HUES48 (cell line): ENCODE measurements at regions not wholly inside any gene's neighbourhood (a gene's known extent, or its start where the extent isn't known, plus 50 kb on each side); places are given as distances from the start of the nearest gene placed in this dataset.

Source experiments
- H3K27ac ChIP-seq: one replicate; pipeline ENCODE4 v1.7.0; 2013; ENCODE audit warnings: low read depth, low read length, inconsistent platforms
- H3K27me3 ChIP-seq: 2 replicates; pipeline ENCODE4 v1.6.1; 2013; ENCODE audit warnings: mild to moderate bottlenecking, low read length; ENCODE audit not compliant: control insufficient read depth, insufficient read depth
- H3K36me3 ChIP-seq: 2 replicates; pipeline ENCODE4 v1.6.1; 2013; ENCODE audit warnings: low read length; ENCODE audit not compliant: control insufficient read depth, insufficient read depth
- H3K4me1 ChIP-seq: 2 replicates; pipeline ENCODE4 v1.6.1; 2013; ENCODE audit warnings: mild to moderate bottlenecking, low read length; ENCODE audit not compliant: control insufficient read depth, insufficient read depth
- H3K4me3 ChIP-seq: 2 replicates; pipeline ENCODE4 v1.5.1; 2013; ENCODE audit warnings: mild to moderate bottlenecking, low read depth, low read length
- H3K9ac ChIP-seq: 2 replicates; pipeline ENCODE4 v1.6.1; 2013; ENCODE audit warnings: mild to moderate bottlenecking, low read depth, low read length, moderate library complexity
- H3K9me3 ChIP-seq: 2 replicates; pipeline ENCODE4 v1.6.1; 2013; ENCODE audit warnings: low read length; ENCODE audit not compliant: control insufficient read depth, insufficient read depth

- H3K36me3 ChIP-seq, result no peaks in the 10 kb centered on the region
These were observed 426.1 kb upstream of the FANCL start for GRCh38 chr2:58667137-58667774.

GRCh38 chr2:58666323-58666970 lies 425.3 kb upstream of the FANCL start:
- Histone ChIP-seq H3K27ac (no peak overlapping the region), H3K27me3 (no peaks in the 10 kb centered on the region), H3K4me3 (no peak overlapping the region), H3K9me3 (no peaks in the 10 kb centered on the region), H3K9ac (no peak overlapping the region), H3K36me3 (no peaks in the 10 kb centered on the region), H3K4me1 (no peaks in the 10 kb centered on the region)

More at GRCh38 chr2:58667137-58667774, 426.1 kb upstream of the FANCL start:
- Histone ChIP-seq H3K27me3 (no peaks in the 10 kb centered on the region), H3K27ac (no peak overlapping the region), H3K4me3 (no peak overlapping the region), H3K9ac (no peak overlapping the region), H3K9me3 (no peaks in the 10 kb centered on the region), H3K4me1 (no peaks in the 10 kb centered on the region)

- Histone ChIP-seq H3K9me3 (no peaks in the 10 kb centered on the region), H3K27me3 (no peaks in the 10 kb centered on the region), H3K36me3 (no peaks in the 10 kb centered on the region), H3K4me1 (no peaks in the 10 kb centered on the region), H3K4me3 (no peak overlapping the region), H3K9ac (no peak overlapping the region), H3K27ac (no peak overlapping the region)
These were observed 424.0 kb upstream of the FANCL start for GRCh38 chr2:58665154-58665553.

- no peaks in the 10 kb centered on the region for H3K27me3 ChIP-seq
- no peaks in the 10 kb centered on the region for H3K36me3 ChIP-seq
- H3K4me1 ChIP-seq, result no peaks in the 10 kb centered on the region
- no peak overlapping the region for H3K9ac ChIP-seq
- H3K9me3 ChIP-seq, result no peaks in the 10 kb centered on the region
- H3K27ac ChIP-seq, result no peak overlapping the region
- no peak overlapping the region for H3K4me3 ChIP-seq
These were observed 423.5 kb upstream of the FANCL start for GRCh38 chr2:58664523-58665151.

- Histone ChIP-seq H3K27ac (no peak overlapping the region), H3K4me3 (no peak overlapping the region), H3K9me3 (no peaks in the 10 kb centered on the region), H3K9ac (no peak overlapping the region), H3K36me3 (no peaks in the 10 kb centered on the region), H3K4me1 (no peaks in the 10 kb centered on the region), H3K27me3 (no peaks in the 10 kb centered on the region)
These were observed 418.9 kb upstream of the FANCL start for GRCh38 chr2:58660046-58660445.

- Histone ChIP-seq H3K27me3 (no peaks in the 10 kb centered on the region), H3K4me3 (no peak overlapping the region), H3K27ac (no peak overlapping the region), H3K9me3 (no peaks in the 10 kb centered on the region), H3K36me3 (no peaks in the 10 kb centered on the region), H3K4me1 (peaks cover 9% of the 10 kb centered on the region; the same call in 1 of the 2 replicates), H3K9ac (no peak overlapping the region)
These were observed 414.0 kb upstream of the FANCL start for GRCh38 chr2:58655152-58655551.

GRCh38 chr2:58651930-58652329 lies 410.8 kb upstream of the FANCL start:
- H3K27me3 ChIP-seq, result no peaks in the 10 kb centered on the region
- H3K27ac ChIP-seq, result no peak overlapping the region
- no peaks in the 10 kb centered on the region for H3K9me3 ChIP-seq
- H3K9ac ChIP-seq, result no peak overlapping the region
- H3K4me3 ChIP-seq, result no peak overlapping the region
- H3K4me1 ChIP-seq, result peaks cover 9% of the 10 kb centered on the region; the same call in 1 of the 2 replicates
- H3K36me3 ChIP-seq, result no peaks in the 10 kb centered on the region

GRCh38 chr2:58650781-58651180 lies 409.7 kb upstream of the FANCL start:
- H3K27ac ChIP-seq, result no peak overlapping the region
- H3K27me3 ChIP-seq, result no peaks in the 10 kb centered on the region
- H3K9ac ChIP-seq, result no peak overlapping the region
- no peaks in the 10 kb centered on the region for H3K9me3 ChIP-seq
- peaks cover 9% of the 10 kb centered on the region; the same call in 1 of the 2 replicates for H3K4me1 ChIP-seq
- no peak overlapping the region for H3K4me3 ChIP-seq
- no peaks in the 10 kb centered on the region for H3K36me3 ChIP-seq

GRCh38 chr2:58649756-58650155 lies 408.6 kb upstream of the FANCL start:
- Histone ChIP-seq H3K27ac (no peak overlapping the region), H3K36me3 (no peaks in the 10 kb centered on the region), H3K9me3 (no peaks in the 10 kb centered on the region), H3K9ac (no peak overlapping the region), H3K4me1 (peaks cover 17% of the 10 kb centered on the region; the same call in 1 of the 2 replicates), H3K27me3 (no peaks in the 10 kb centered on the region), H3K4me3 (no peak overlapping the region)

GRCh38 chr2:58645017-58645416 lies 403.9 kb upstream of the FANCL start:
- no peak overlapping the region for H3K9ac ChIP-seq
- H3K36me3 ChIP-seq, result no peaks in the 10 kb centered on the region
- peaks cover 20% of the 10 kb centered on the region for H3K4me1 ChIP-seq
- H3K27me3 ChIP-seq, result no peaks in the 10 kb centered on the region
- no peaks in the 10 kb centered on the region for H3K9me3 ChIP-seq
- H3K4me3 ChIP-seq, result no peak overlapping the region
- no peak overlapping the region for H3K27ac ChIP-seq

GRCh38 chr2:58644451-58644850 lies 403.3 kb upstream of the FANCL start:
- Histone ChIP-seq H3K9ac (no peak overlapping the region), H3K27ac (no peak overlapping the region), H3K4me1 (peaks cover 22% of the 10 kb centered on the region), H3K36me3 (no peaks in the 10 kb centered on the region), H3K4me3 (no peak overlapping the region), H3K27me3 (no peaks in the 10 kb centered on the region), H3K9me3 (no peaks in the 10 kb centered on the region)
